Nephron (organoid): ENCODE measurements at regions not wholly inside any gene's neighbourhood (a gene's known extent, or its start where the extent isn't known, plus 50 kb on each side); places are given as distances from the start of the nearest gene placed in this dataset.

ENCODE experiments used
- H3K27ac Mint-ChIP-seq, 3 experiments: 2 replicates each; pipeline ENCODE4 v1.8.0; 2020; ENCODE audit warnings: mixed read lengths in 3 of 3, mild to moderate bottlenecking in 2 of 3, moderate library complexity in 1 of 3
- H3K27me3 Mint-ChIP-seq: 2 replicates; pipeline ENCODE4 v1.8.0; 2021; ENCODE audit warnings: low read depth, mild to moderate bottlenecking, moderate library complexity, mixed read lengths
- H3K36me3 Mint-ChIP-seq: 2 replicates; pipeline ENCODE4 v1.8.0; 2020; ENCODE audit warnings: low read depth, mixed read lengths
- H3K4me1 Mint-ChIP-seq: 2 replicates; pipeline ENCODE4 v1.8.0; 2020; ENCODE audit warnings: mixed read lengths
- H3K4me3 Mint-ChIP-seq, 3 experiments: 2 replicates each; pipeline ENCODE4 v1.8.0; 2020; ENCODE audit warnings: mild to moderate bottlenecking in 3 of 3, mixed read lengths in 3 of 3, moderate library complexity in 2 of 3
- H3K9me3 Mint-ChIP-seq: 2 replicates; pipeline ENCODE4 v1.8.0; 2020; ENCODE audit warnings: mixed read lengths
- CTCF ChIP-seq, 3 experiments: fragments of 200-600 bp; sonication (generic); IDR thresholded peaks; one replicate each; pipeline ENCODE4 v1.5.0; 2021; ENCODE audit warnings: antibody characterized with exemption in 3 of 3; ENCODE audit not compliant: unreplicated experiment in 3 of 3

GRCh38 chr6:15961635-15962448, 167.0 kb upstream of the MYLIP start:
- no peak for TF ChIP-seq CTCF (IDR thresholded peaks at IDR 0.05; ENCODE audit: unreplicated experiment in 3 of 3)
- no peak overlapping the region for H3K4me3 Mint-ChIP-seq
- H3K9me3 Mint-ChIP-seq, result peaks cover 7% of the 10 kb centered on the region
- H3K36me3 Mint-ChIP-seq, result no peaks in the 10 kb centered on the region
- peaks cover 6% of the 10 kb centered on the region for H3K4me1 Mint-ChIP-seq
- peak overlapping the region; percentile 0 to 42 (median 3) for H3K27ac Mint-ChIP-seq
- H3K27me3 Mint-ChIP-seq, result no peaks in the 10 kb centered on the region

GRCh38 chr6:15960740-15961634, 167.9 kb upstream of the MYLIP start:
- Mint-ChIP-seq H3K9me3 (peaks cover 7% of the 10 kb centered on the region), H3K4me1 (peaks cover 15% of the 10 kb centered on the region), H3K4me3 (no peak overlapping the region), H3K36me3 (no peaks in the 10 kb centered on the region), H3K27ac (no peak overlapping the region), H3K27me3 (no peaks in the 10 kb centered on the region)
- no peak for TF ChIP-seq CTCF (IDR thresholded peaks at IDR 0.05; ENCODE audit: unreplicated experiment in 3 of 3)

- Mint-ChIP-seq H3K27me3 (no peaks in the 10 kb centered on the region), H3K4me1 (peaks cover 28% of the 10 kb centered on the region), H3K36me3 (no peaks in the 10 kb centered on the region)
These were observed 171.2 kb upstream of the MYLIP start for GRCh38 chr6:15957655-15958169.

GRCh38 chr6:15956205-15957106, 172.4 kb upstream of the MYLIP start:
- Mint-ChIP-seq H3K27me3 (peaks cover 5% of the 10 kb centered on the region), H3K27ac (peak overlapping the region in 2 of 3 experiments; percentile 14 to 20), H3K4me1 (peaks cover 34% of the 10 kb centered on the region), H3K4me3 (no peak overlapping the region), H3K36me3 (no peaks in the 10 kb centered on the region), H3K9me3 (peaks cover 7% of the 10 kb centered on the region)
- no peak for TF ChIP-seq CTCF (IDR thresholded peaks at IDR 0.05; ENCODE audit: unreplicated experiment in 3 of 3)

More at GRCh38 chr6:15957655-15958169, 171.2 kb upstream of the MYLIP start:
- Mint-ChIP-seq H3K9me3 (peaks cover 10% of the 10 kb centered on the region), H3K27ac (no peak overlapping the region), H3K4me3 (no peak overlapping the region)
- TF ChIP-seq CTCF (IDR thresholded peaks at IDR 0.05; ENCODE audit: unreplicated experiment in 3 of 3), result no peak

GRCh38 chr6:15955484-15955883, 173.4 kb upstream of the MYLIP start:
- Mint-ChIP-seq H3K27ac (peak overlapping the region in 1 of 3 experiments; percentile 14), H3K4me3 (no peak overlapping the region), H3K4me1 (peaks cover 37% of the 10 kb centered on the region), H3K27me3 (peaks cover 5% of the 10 kb centered on the region), H3K36me3 (no peaks in the 10 kb centered on the region), H3K9me3 (peaks cover 3% of the 10 kb centered on the region)
- no peak for TF ChIP-seq CTCF (IDR thresholded peaks at IDR 0.05; ENCODE audit: unreplicated experiment in 3 of 3)
